Esophagus (tissue), 2 donors: ENCODE measurements at regions not wholly inside any gene's neighbourhood (a gene's known extent, or its start where the extent isn't known, plus 50 kb on each side); places are given as distances from the start of the nearest gene placed in this dataset.

Experiments used
- H3K27ac ChIP-seq, 2 donors: one replicate each; pipeline ENCODE4 v1.5.1; 2013; ENCODE audit warnings: low read depth in 2 of 2, mild to moderate bottlenecking in 2 of 2, inconsistent platforms in 1 of 2, low read length in 1 of 2, moderate library complexity in 1 of 2
- H3K27me3 ChIP-seq, 2 donors: one replicate each; pipeline ENCODE4 v1.6.1; 2013; ENCODE audit warnings: low read length in 2 of 2, control low read depth in 1 of 2, mild to moderate bottlenecking in 1 of 2; ENCODE audit not compliant: insufficient read depth in 2 of 2, control insufficient read depth in 1 of 2
- H3K36me3 ChIP-seq, 2 donors: one replicate each; pipeline ENCODE4 v1.6.1; 2013; ENCODE audit warnings: low read length in 1 of 2; ENCODE audit not compliant: control insufficient read depth in 2 of 2, insufficient read depth in 2 of 2
- H3K4me1 ChIP-seq, 2 donors: one replicate each; pipeline ENCODE4 v1.6.1; 2013; ENCODE audit warnings: low read length in 1 of 2; ENCODE audit not compliant: control insufficient read depth in 2 of 2, insufficient read depth in 2 of 2
- H3K4me3 ChIP-seq, 2 donors: one replicate each; pipeline ENCODE4 v1.5.1; 2013; ENCODE audit warnings: low read length in 2 of 2, mild to moderate bottlenecking in 2 of 2, low read depth in 1 of 2, moderate library complexity in 1 of 2
- H3K9me3 ChIP-seq, 2 donors: one replicate each; pipeline ENCODE4 v1.6.1; 2013; ENCODE audit warnings: mild to moderate bottlenecking in 2 of 2, low read depth in 1 of 2, low read length in 1 of 2, moderate library complexity in 1 of 2; ENCODE audit not compliant: control insufficient read depth in 2 of 2, insufficient read depth in 1 of 2
- WGBS, 2 donors: extraction: QIAGEN DNeasy Blood & Tissue Kit; methylation state at CpG; one replicate each; pipeline ENCODE4 v1.1.7; 2013; 5-methylcytosine and 5-hydroxymethylcytosine counted together
- donor health status: healthy with polysubstance abuse.
- donor health status: Bipolar disorder and iron deficiency.

- H3K4me1 ChIP-seq: no peaks in the 10 kb centered on the region
- 89 to 91% methylated on average over 7 of the region's 7 CpGs for WGBS, 2 donors
- H3K9me3 ChIP-seq: no peaks in the 10 kb centered on the region
- no peak overlapping the region for H3K4me3 ChIP-seq
- H3K36me3 ChIP-seq: no peaks in the 10 kb centered on the region
- H3K27me3 ChIP-seq: no peaks in the 10 kb centered on the region
- H3K27ac ChIP-seq: no peak overlapping the region
These were observed 178.5 kb downstream of the HAUS1 start for GRCh38 chr18:46282646-46283045.

- Histone ChIP-seq H3K4me1 (no peaks in the 10 kb centered on the region), H3K27me3 (no peaks in the 10 kb centered on the region), H3K9me3 (no peaks in the 10 kb centered on the region), H3K27ac (no peak overlapping the region), H3K36me3 (no peaks in the 10 kb centered on the region), H3K4me3 (no peak overlapping the region)
- 59 to 74% methylated on average over 7 of the region's 7 CpGs for WGBS, 2 donors
These were observed 179.1 kb downstream of the HAUS1 start for GRCh38 chr18:46283268-46283667.

- Histone ChIP-seq H3K36me3 (no peaks in the 10 kb centered on the region), H3K9me3 (no peaks in the 10 kb centered on the region), H3K27me3 (no peaks in the 10 kb centered on the region), H3K4me3 (no peak overlapping the region), H3K4me1 (no peaks in the 10 kb centered on the region), H3K27ac (no peak overlapping the region)
- 42 to 48% methylated on average over 4 of the region's 4 CpGs for WGBS, 2 donors
These were observed 179.7 kb downstream of the HAUS1 start for GRCh38 chr18:46283895-46284295.

GRCh38 chr18:46289463-46289862, 185.3 kb downstream of the HAUS1 start:
- Histone ChIP-seq H3K9me3 (no peaks in the 10 kb centered on the region), H3K4me1 (no peaks in the 10 kb centered on the region), H3K36me3 (no peaks in the 10 kb centered on the region), H3K4me3 (no peak overlapping the region), H3K27me3 (no peaks in the 10 kb centered on the region), H3K27ac (no peak overlapping the region)
- 93 to 94% methylated on average over 3 of the region's 3 CpGs for WGBS, 2 donors

GRCh38 chr18:46289931-46290330, 185.7 kb downstream of the HAUS1 start:
- 79 to 83% methylated on average over 4 of the region's 4 CpGs for WGBS, 2 donors
- H3K9me3 ChIP-seq: no peaks in the 10 kb centered on the region
- no peaks in the 10 kb centered on the region for H3K36me3 ChIP-seq
- no peak overlapping the region for H3K4me3 ChIP-seq
- H3K27ac ChIP-seq: no peak overlapping the region
- no peaks in the 10 kb centered on the region for H3K27me3 ChIP-seq
- no peaks in the 10 kb centered on the region for H3K4me1 ChIP-seq

GRCh38 chr18:46290440-46291020, 186.3 kb downstream of the HAUS1 start:
- Histone ChIP-seq H3K27me3 (no peaks in the 10 kb centered on the region), H3K9me3 (no peaks in the 10 kb centered on the region), H3K4me3 (no peak overlapping the region), H3K36me3 (no peaks in the 10 kb centered on the region), H3K27ac (no peak overlapping the region), H3K4me1 (peaks cover 0 to 2% of the 10 kb centered on the region in 2 donors)
- WGBS, 2 donors: 90 to 95% methylated on average over 9 of the region's 9 CpGs

- Histone ChIP-seq H3K4me1 (peaks cover 0 to 2% of the 10 kb centered on the region in 2 donors), H3K4me3 (no peak overlapping the region), H3K9me3 (no peaks in the 10 kb centered on the region), H3K27ac (no peak overlapping the region), H3K36me3 (no peaks in the 10 kb centered on the region), H3K27me3 (no peaks in the 10 kb centered on the region)
- 88 to 89% methylated on average over 4 of the region's 4 CpGs for WGBS, 2 donors
These were observed 187.0 kb downstream of the HAUS1 start for GRCh38 chr18:46291149-46291548.

- H3K4me1 ChIP-seq: peaks cover 2 to 3% of the 10 kb centered on the region in 2 donors
- no peaks in the 10 kb centered on the region for H3K9me3 ChIP-seq
- H3K27ac ChIP-seq: no peak overlapping the region
- WGBS, 2 donors: 33 to 56% methylated on average over 5 of the region's 5 CpGs
- no peaks in the 10 kb centered on the region for H3K27me3 ChIP-seq
- H3K36me3 ChIP-seq: no peaks in the 10 kb centered on the region
- no peak overlapping the region for H3K4me3 ChIP-seq
These were observed 189.6 kb downstream of the HAUS1 start for GRCh38 chr18:46293742-46294181.

- Histone ChIP-seq H3K4me3 (no peak overlapping the region), H3K4me1 (peaks cover 2 to 3% of the 10 kb centered on the region in 2 donors), H3K27me3 (no peaks in the 10 kb centered on the region), H3K27ac (no peak overlapping the region), H3K36me3 (no peaks in the 10 kb centered on the region), H3K9me3 (no peaks in the 10 kb centered on the region)
- WGBS, 2 donors: 67 to 86% methylated on average over 3 of the region's 3 CpGs
These were observed 190.1 kb downstream of the HAUS1 start for GRCh38 chr18:46294318-46294717.

- Histone ChIP-seq H3K27ac (no peak overlapping the region), H3K27me3 (no peaks in the 10 kb centered on the region), H3K9me3 (no peaks in the 10 kb centered on the region), H3K4me1 (peaks cover 2 to 3% of the 10 kb centered on the region in 2 donors), H3K36me3 (no peaks in the 10 kb centered on the region), H3K4me3 (no peak overlapping the region)
- WGBS, 2 donors: 94% methylated on average over 5 of the region's 5 CpGs
These were observed 190.6 kb downstream of the HAUS1 start for GRCh38 chr18:46294751-46295150.
